Upper lobe of left lung (tissue), 4 donors: ENCODE measurements at regions not wholly inside any gene's neighbourhood (a gene's known extent, or its start where the extent isn't known, plus 50 kb on each side); places are given as distances from the start of the nearest gene placed in this dataset.

ENCODE experiments used
- CTCF ChIP-seq, 6 experiments: fragments of 450-650 bp in 4 of 6; fragments of 200-600 bp in 2 of 6; sonication (generic) in 2 of 6; IDR thresholded peaks; one replicate each; pipeline ENCODE4 v1.5.1; 2016 to 2019; ENCODE audit warnings: antibody characterized with exemption in 6 of 6
- POLR2A ChIP-seq, 4 donors: fragments of 450-650 bp; IDR thresholded peaks; one replicate each; pipeline ENCODE4 v1.5.1; 2016 to 2017; ENCODE audit warnings: antibody characterized with exemption in 4 of 4, mild to moderate bottlenecking in 2 of 4

- TF ChIP-seq CTCF (IDR thresholded peaks at IDR 0.05), result no peak
- no peak for TF ChIP-seq POLR2A (IDR thresholded peaks at IDR 0.05)
Measured at GRCh38 chr2:41399437-41400087, 648.3 kb upstream of the PKDCC start.
